Large intestine (tissue), 3 donors: ENCODE measurements at regions not wholly inside any gene's neighbourhood (a gene's known extent, or its start where the extent isn't known, plus 50 kb on each side); places are given as distances from the start of the nearest gene placed in this dataset.
A peak's percentile ranks its signal among the peaks of the same experiment; 100 is the strongest.
"Not testable (repeated sequence)": the region's sequence is repeated elsewhere in the genome, so short reads cannot be mapped to it uniquely, and the experiment has no call there.

Experiments used
- DNase-seq, 2 donors: peaks; one replicate each; pipeline versions ENCODE4 v3.0.0 to v3.0.0-alpha.2; 2013
- H3K27ac ChIP-seq: one replicate; pipeline ENCODE4 v1.5.1; 2013; ENCODE audit warnings: low read length
- H3K27me3 ChIP-seq: 2 replicates; pipeline ENCODE4 v1.6.1; 2013; ENCODE audit warnings: low read length; ENCODE audit not compliant: control insufficient read depth, insufficient read depth
- H3K36me3 ChIP-seq: 2 replicates; pipeline ENCODE4 v1.6.1; 2013; ENCODE audit warnings: low read length; ENCODE audit not compliant: control insufficient read depth, insufficient read depth
- H3K4me1 ChIP-seq: one replicate; pipeline ENCODE4 v1.6.1; 2013; ENCODE audit warnings: low read length; ENCODE audit not compliant: control insufficient read depth, insufficient read depth
- H3K4me3 ChIP-seq: one replicate; pipeline ENCODE4 v1.5.1; 2013; ENCODE audit warnings: low read length
- H3K9me3 ChIP-seq: one replicate; pipeline ENCODE4 v1.6.1; 2013; ENCODE audit warnings: mild to moderate bottlenecking, low read depth, low read length, moderate library complexity; ENCODE audit not compliant: control insufficient read depth
- WGBS: methylation state at CpG from one replicate; pipeline ENCODE4 v1.1.5; 2013; ENCODE audit warnings: low lambda C conversion rate; ENCODE audit not compliant: insufficient coverage; 5-methylcytosine and 5-hydroxymethylcytosine counted together

- 100% methylated on average over 1 of the region's 1 CpG for WGBS
- Histone ChIP-seq H3K36me3 (no peaks in the 10 kb centered on the region), H3K4me1 (peaks cover 6% of the 10 kb centered on the region), H3K27ac (no peak overlapping the region), H3K9me3 (no peaks in the 10 kb centered on the region), H3K27me3 (no peaks in the 10 kb centered on the region), H3K4me3 (no peak overlapping the region)
- DNase-seq, result peak; percentile 19 to 31
Observed at GRCh38 chr4:37758226-37758625, 68.3 kb upstream of the PGM2 start.

- Histone ChIP-seq H3K4me1 (peaks cover 6% of the 10 kb centered on the region), H3K27me3 (no peaks in the 10 kb centered on the region), H3K4me3 (no peak overlapping the region), H3K27ac (no peak overlapping the region), H3K9me3 (no peaks in the 10 kb centered on the region), H3K36me3 (no peaks in the 10 kb centered on the region)
- DNase-seq, result no peak
- WGBS, result 100% methylated on average over 1 of the region's 4 CpGs
Observed at GRCh38 chr4:37757761-37758160, 68.7 kb upstream of the PGM2 start.

- Histone ChIP-seq H3K4me1 (peaks cover 6% of the 10 kb centered on the region), H3K27ac (no peak overlapping the region), H3K27me3 (no peaks in the 10 kb centered on the region), H3K4me3 (no peak overlapping the region), H3K9me3 (no peaks in the 10 kb centered on the region), H3K36me3 (no peaks in the 10 kb centered on the region)
- DNase-seq, result no peak
- WGBS, result 100% methylated on average over 1 of the region's 5 CpGs
Observed at GRCh38 chr4:37757121-37757520, 69.4 kb upstream of the PGM2 start.

- peak; percentile 38 to 67 for DNase-seq
- peak overlapping the region; percentile 6 for H3K27ac ChIP-seq
- WGBS, result no CpG with 5 or more reads among the region's 6 CpGs
- H3K36me3 ChIP-seq, result no peaks in the 10 kb centered on the region
- peaks cover 6% of the 10 kb centered on the region for H3K4me1 ChIP-seq
- no peaks in the 10 kb centered on the region for H3K27me3 ChIP-seq
- no peaks in the 10 kb centered on the region for H3K9me3 ChIP-seq
- H3K4me3 ChIP-seq, result no peak overlapping the region
Observed at GRCh38 chr4:37754410-37755185, 68.4 kb upstream of the RELL1 start.

- Histone ChIP-seq H3K4me3 (no peak overlapping the region), H3K27ac (no peak overlapping the region), H3K9me3 (peaks cover 2% of the 10 kb centered on the region), H3K27me3 (no peaks in the 10 kb centered on the region), H3K4me1 (peaks cover 3% of the 10 kb centered on the region), H3K36me3 (no peaks in the 10 kb centered on the region)
- WGBS, result no CpG with 5 or more reads among the region's 1 CpG
- no peak for DNase-seq
Observed at GRCh38 chr4:37749398-37749988, 63.3 kb upstream of the RELL1 start.

- Histone ChIP-seq H3K27me3 (no peaks in the 10 kb centered on the region), H3K36me3 (no peaks in the 10 kb centered on the region)
Observed at GRCh38 chr4:37748485-37748884, 62.3 kb upstream of the RELL1 start.

GRCh38 chr4:37747772-37748330 is 61.7 kb upstream of the RELL1 start:
- no peak overlapping the region for H3K27ac ChIP-seq
- no peak overlapping the region for H3K4me3 ChIP-seq
- DNase-seq, result no peak
- no peaks in the 10 kb centered on the region for H3K4me1 ChIP-seq
- no CpG with 5 or more reads among the region's 6 CpGs for WGBS
- no peaks in the 10 kb centered on the region for H3K27me3 ChIP-seq
- peaks cover 2% of the 10 kb centered on the region for H3K9me3 ChIP-seq
- no peaks in the 10 kb centered on the region for H3K36me3 ChIP-seq

More at GRCh38 chr4:37748485-37748884, 62.3 kb upstream of the RELL1 start:
- WGBS, result no CpG with 5 or more reads among the region's 2 CpGs
- Histone ChIP-seq H3K27ac (no peak overlapping the region), H3K4me1 (no peaks in the 10 kb centered on the region), H3K9me3 (peaks cover 2% of the 10 kb centered on the region), H3K4me3 (no peak overlapping the region)
- DNase-seq, result no peak

- DNase-seq, H3K27me3 ChIP-seq, H3K4me3 ChIP-seq, H3K4me1 ChIP-seq, H3K9me3 ChIP-seq, H3K36me3 ChIP-seq, H3K27ac ChIP-seq: not testable (repeated sequence)
- WGBS, result no CpG with 5 or more reads among the region's 5 CpGs
Observed at GRCh38 chr4:37746852-37747251, 60.7 kb upstream of the RELL1 start.

GRCh38 chr4:37745946-37746345 is 59.8 kb upstream of the RELL1 start:
- Histone ChIP-seq H3K36me3 (no peaks in the 10 kb centered on the region), H3K27ac (no peak overlapping the region), H3K27me3 (no peaks in the 10 kb centered on the region), H3K4me3 (no peak overlapping the region), H3K4me1 (peaks cover 3% of the 10 kb centered on the region), H3K9me3 (peaks cover 2% of the 10 kb centered on the region)
- DNase-seq, result no peak

- H3K4me3 ChIP-seq, result no peak overlapping the region
- no peak for DNase-seq
- peaks cover 2% of the 10 kb centered on the region for H3K9me3 ChIP-seq
- peaks cover 3% of the 10 kb centered on the region for H3K4me1 ChIP-seq
- peak overlapping the region; percentile 9 for H3K27ac ChIP-seq
- no peaks in the 10 kb centered on the region for H3K27me3 ChIP-seq
- no peaks in the 10 kb centered on the region for H3K36me3 ChIP-seq
- WGBS, result no CpG with 5 or more reads among the region's 1 CpG
Observed at GRCh38 chr4:37742149-37742548, 56.0 kb upstream of the RELL1 start.
